Endothelial cell of umbilical vein (primary cell): ENCODE measurements at regions not wholly inside any gene's neighbourhood (a gene's known extent, or its start where the extent isn't known, plus 50 kb on each side); places are given as distances from the start of the nearest gene placed in this dataset.

Experiments
- CTCF ChIP-seq, 2 donors: IDR thresholded peaks; 1 replicate in 1 of 2; 2 replicates in 1 of 2; pipeline ENCODE4 v1.5.1; 2011; ENCODE audit warnings: low read length in 2 of 2, mild to moderate bottlenecking in 2 of 2, moderate library complexity in 2 of 2, control low read depth in 1 of 2, inconsistent platforms in 1 of 2, low read depth in 1 of 2; ENCODE audit not compliant: insufficient read depth in 1 of 2; ENCODE audit errors: extremely low read depth in 1 of 2
- EZH2 ChIP-seq: IDR thresholded peaks from 2 replicates; pipeline ENCODE4 v1.6.1; 2012; ENCODE audit warnings: borderline replicate concordance, low read depth, mild to moderate bottlenecking, moderate library complexity, low read length, inconsistent platforms; ENCODE audit not compliant: severe bottlenecking
- FOS ChIP-seq: IDR thresholded peaks from 2 replicates; pipeline ENCODE4 v1.6.1; 2011; ENCODE audit warnings: mild to moderate bottlenecking, low read length, moderate library complexity, borderline replicate concordance; ENCODE audit not compliant: insufficient read depth
- GATA2 ChIP-seq: IDR thresholded peaks from 2 replicates; pipeline ENCODE4 v1.7.0; 2011; ENCODE audit warnings: low read depth, mild to moderate bottlenecking, moderate library complexity, mixed read lengths, low read length; ENCODE audit not compliant: insufficient read length, insufficient read depth
- JUN ChIP-seq: IDR thresholded peaks from 2 replicates; pipeline ENCODE4 v1.6.1; 2011; ENCODE audit warnings: borderline replicate concordance, low read depth; ENCODE audit not compliant: insufficient read length, insufficient read depth
- MAX ChIP-seq: IDR thresholded peaks from 2 replicates; pipeline ENCODE4 v1.6.1; 2011; ENCODE audit not compliant: insufficient read depth, insufficient read length
- POLR2A ChIP-seq: IDR thresholded peaks from 2 replicates; pipeline ENCODE4 v1.6.1; 2012; ENCODE audit warnings: low read depth, mild to moderate bottlenecking, control low read depth, low read length
- POLR2AphosphoS5 ChIP-seq: IDR thresholded peaks from 2 replicates; pipeline ENCODE4 v1.6.1; 2012; ENCODE audit warnings: low read depth, mild to moderate bottlenecking, control low read depth, low read length, moderate library complexity; ENCODE audit not compliant: insufficient read depth

GRCh38 chr2:78417355-78417754 lies 608.1 kb upstream of the REG3G start:
- TF ChIP-seq CTCF (IDR thresholded peaks at IDR 0.05; ENCODE audit: extremely low read depth in 1 of 2, insufficient read depth in 1 of 2, low read depth in 1 of 2, low read length in 2 of 2), result no peak
- no peak for TF ChIP-seq POLR2A
- TF ChIP-seq POLR2AphosphoS5, result no peak
- TF ChIP-seq EZH2, result no peak
- no peak for TF ChIP-seq GATA2
- TF ChIP-seq JUN, result no peak
- no peak for TF ChIP-seq FOS
- no peak for TF ChIP-seq MAX
